ENCODE measurements at regions not wholly inside any gene's neighbourhood (a gene's known extent, or its start where the extent isn't known, plus 50 kb on each side); places are given as distances from the start of the nearest gene placed in this dataset.

DNA sequence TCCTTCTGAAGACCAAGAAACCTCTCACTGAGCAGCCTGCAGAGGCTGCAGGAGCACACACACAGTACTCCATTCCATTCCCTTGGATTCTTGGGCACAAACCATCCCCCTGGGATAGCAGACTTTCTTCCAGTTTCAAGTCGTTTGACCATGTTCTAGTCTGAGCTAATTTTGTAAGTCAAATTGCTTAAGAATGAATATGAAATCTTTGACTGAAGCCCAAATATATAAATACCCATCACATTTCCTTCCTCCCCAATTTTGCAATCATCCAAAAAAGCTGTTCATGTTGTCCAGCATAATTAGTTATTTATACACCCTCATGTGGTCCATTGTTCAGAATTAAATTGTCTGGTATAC lies 231.2 kb upstream of the TPRG1 start:
- DNase-seq (ENCODE audit: insufficient read length, low spot score) (no peak), FAIRE-seq (no peak)
- no peak for TF ChIP-seq POLR2A (IDR thresholded peaks at IDR 0.05; ENCODE audit: low read depth, low read length)

DNA sequence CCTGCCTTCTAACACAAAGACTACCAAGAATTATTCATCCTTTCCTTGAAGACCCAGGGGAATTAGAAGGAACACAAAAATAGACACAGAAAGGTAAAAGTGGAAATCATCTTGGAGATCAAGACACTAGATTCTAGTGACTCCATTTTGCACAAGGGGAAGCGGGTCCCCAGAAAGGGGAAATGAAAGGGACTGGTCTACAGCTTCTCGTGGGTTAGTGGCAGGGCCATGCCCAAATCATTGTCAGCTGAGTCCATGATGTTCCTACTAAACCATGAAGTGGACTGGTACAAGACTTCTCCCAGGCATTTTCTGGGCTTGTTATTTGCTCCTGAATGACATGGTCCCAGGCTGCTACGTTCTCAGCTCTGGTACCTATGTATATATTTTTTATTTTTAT lies 230.7 kb upstream of the TPRG1 start:
- TF ChIP-seq POLR2A (IDR thresholded peaks at IDR 0.05; ENCODE audit: low read depth, low read length): no peak
- FAIRE-seq (no peak), DNase-seq (ENCODE audit: insufficient read length, low spot score) (no peak)

DNA sequence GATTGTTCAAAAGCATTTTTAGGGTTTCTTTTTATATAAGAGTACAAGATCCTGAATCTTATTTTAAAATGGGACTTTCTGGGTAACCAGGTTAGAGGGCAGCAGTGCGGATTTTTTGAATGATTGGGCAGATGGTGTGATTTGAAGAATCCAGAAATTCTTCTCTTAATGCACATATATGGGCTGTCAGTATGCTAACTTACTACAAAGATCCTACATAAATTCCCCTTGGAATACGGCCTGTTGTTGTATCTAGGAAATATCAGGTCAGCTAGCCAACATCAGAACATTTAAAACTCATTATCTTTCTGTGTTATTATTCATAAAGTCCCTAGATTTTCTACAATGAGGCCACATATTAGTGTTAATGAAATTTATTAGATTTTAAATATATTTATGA lies 229.6 kb upstream of the TPRG1 start:
- TF ChIP-seq POLR2A (IDR thresholded peaks at IDR 0.05; ENCODE audit: low read depth, low read length): no peak
- DNase-seq (ENCODE audit: insufficient read length, low spot score): no peak
- FAIRE-seq: no peak

DNA sequence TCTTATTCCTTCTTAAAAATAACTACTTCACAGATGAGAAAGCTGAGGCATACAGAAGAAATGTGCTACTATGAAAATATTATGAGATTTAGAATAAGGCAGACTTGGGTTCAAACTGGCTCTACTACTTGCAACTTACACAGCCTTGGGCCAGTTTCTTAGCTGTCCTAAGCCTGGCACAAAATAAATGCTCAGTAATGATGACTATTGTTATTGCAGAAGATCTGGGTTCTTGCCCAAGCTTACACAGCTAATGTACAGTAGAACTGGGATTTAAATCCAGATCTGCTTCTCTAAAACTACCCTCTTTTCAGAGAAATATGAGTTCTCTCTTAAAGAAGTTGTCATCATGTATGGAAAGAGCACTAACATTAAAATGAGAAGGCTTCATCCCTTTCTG lies 228.2 kb upstream of the TPRG1 start:
- TF ChIP-seq POLR2A (IDR thresholded peaks at IDR 0.05; ENCODE audit: low read depth, low read length): no peak
- FAIRE-seq: no peak
- no peak for DNase-seq (ENCODE audit: insufficient read length, low spot score)

DNA sequence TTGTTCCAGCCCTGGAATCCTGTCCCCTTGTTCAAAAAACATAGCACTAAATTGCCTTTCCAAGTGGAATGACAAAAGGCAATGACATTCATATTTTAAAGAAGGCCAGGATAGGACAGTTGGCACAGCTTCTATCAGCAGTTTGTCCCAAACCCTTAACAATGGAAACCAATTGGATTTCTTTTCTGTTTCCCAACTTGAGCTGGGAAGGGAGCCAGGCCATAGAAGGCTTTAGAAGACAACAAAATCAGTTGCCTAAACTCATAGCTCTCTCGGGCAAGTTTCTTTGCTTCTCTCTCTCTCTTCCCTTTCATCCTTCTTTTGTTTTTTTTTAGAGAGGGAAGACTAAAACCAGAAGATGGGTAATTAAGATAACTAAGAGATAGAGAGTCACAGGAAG lies 227.7 kb upstream of the TPRG1 start:
- TF ChIP-seq POLR2A (IDR thresholded peaks at IDR 0.05; ENCODE audit: low read depth, low read length): no peak
- FAIRE-seq (no peak), DNase-seq (ENCODE audit: insufficient read length, low spot score) (no peak)

DNA sequence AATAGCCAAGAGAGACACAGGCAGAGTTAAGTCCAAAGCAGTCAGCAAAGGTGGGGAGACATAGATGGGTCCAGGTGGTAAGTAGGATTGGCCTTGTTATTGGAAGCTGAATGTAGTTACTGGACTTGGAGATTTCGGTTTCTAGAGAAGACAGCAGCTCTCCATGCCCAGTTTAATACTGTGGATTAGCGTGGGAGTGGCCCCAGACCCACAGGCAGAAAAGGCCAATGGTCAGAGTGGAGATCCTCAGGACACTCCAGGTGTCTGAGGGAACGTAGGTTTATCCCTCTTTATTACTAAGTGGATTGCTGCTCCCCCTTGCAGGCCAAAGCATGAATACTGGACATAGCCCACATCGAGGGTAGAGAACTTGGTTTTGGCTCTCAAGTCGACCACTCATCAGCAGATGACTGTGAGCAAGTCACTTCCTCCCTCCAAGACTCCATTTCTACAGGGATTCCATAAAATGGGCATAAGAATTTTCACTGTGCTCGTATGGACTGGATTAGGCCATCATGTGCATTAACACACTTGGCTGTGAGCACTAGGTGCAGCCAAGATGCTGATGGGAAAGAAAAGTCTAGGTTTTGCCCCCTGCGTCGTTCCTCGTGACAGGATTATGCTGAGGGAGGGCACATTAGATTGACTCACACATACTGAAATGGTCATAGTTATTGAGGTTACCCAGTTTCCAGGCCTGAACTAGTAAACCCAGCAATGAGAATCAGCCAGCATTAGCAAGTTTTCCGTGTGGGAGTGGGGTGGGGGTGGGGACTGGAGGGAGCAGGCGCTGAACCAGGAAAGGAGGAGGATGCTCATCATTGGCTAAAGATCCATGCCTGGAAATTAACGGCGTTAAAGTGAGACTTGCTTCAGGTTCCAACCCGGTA lies 225.2 kb upstream of the TPRG1 start:
- FAIRE-seq (no peak), DNase-seq (ENCODE audit: insufficient read length, low spot score) (no peak)
- TF ChIP-seq POLR2A (IDR thresholded peaks at IDR 0.05; ENCODE audit: low read depth, low read length): no peak

DNA sequence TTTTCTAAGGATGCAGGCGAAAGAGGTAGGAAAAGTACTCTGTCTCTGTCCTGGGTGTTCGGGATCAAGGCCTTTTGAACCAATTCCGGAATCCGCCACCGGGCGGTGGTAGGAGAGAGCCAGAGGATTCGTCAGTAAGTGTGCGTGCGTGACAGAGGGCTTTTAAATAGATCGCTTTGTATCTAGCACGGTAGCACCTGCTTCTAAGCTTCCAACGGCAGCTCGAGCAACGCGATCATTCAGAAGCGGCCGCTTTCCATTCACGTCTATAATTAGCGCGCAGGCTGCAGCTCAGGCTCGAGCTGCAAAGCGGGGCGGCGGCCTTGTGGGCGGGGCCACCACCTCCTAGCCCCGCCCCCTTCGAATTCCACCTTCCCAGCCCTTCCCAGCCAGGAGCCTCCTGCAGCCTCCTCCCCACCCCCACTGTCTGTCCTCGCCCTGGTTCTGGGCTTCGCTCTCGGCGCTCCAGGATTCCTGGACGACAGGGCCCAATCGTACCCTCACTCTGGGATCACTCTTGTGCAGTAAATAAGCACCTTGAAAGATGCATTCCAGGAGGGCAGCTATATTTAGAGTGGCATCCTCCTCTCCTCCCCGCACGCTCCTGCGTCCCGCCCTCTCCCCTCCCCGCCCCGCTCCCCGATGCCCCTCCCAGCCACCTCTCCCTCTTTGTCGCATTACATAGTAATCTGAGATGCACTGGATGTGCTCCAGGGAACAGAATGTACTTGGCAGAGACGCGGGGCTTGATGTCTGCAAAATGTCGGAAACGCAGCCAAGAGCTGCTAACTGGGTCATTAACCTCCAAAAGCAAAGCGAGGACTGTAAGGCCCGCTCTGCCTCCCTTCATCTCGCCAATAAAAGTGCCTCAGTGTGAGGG lies 224.1 kb upstream of the TPRG1 start:
- DNase-seq (ENCODE audit: insufficient read length, low spot score): peak; percentile 89
- peak; percentile 41 for FAIRE-seq
- no peak; the same call in 1 of the 2 replicates for TF ChIP-seq POLR2A (IDR thresholded peaks at IDR 0.05; ENCODE audit: low read depth, low read length)

DNA sequence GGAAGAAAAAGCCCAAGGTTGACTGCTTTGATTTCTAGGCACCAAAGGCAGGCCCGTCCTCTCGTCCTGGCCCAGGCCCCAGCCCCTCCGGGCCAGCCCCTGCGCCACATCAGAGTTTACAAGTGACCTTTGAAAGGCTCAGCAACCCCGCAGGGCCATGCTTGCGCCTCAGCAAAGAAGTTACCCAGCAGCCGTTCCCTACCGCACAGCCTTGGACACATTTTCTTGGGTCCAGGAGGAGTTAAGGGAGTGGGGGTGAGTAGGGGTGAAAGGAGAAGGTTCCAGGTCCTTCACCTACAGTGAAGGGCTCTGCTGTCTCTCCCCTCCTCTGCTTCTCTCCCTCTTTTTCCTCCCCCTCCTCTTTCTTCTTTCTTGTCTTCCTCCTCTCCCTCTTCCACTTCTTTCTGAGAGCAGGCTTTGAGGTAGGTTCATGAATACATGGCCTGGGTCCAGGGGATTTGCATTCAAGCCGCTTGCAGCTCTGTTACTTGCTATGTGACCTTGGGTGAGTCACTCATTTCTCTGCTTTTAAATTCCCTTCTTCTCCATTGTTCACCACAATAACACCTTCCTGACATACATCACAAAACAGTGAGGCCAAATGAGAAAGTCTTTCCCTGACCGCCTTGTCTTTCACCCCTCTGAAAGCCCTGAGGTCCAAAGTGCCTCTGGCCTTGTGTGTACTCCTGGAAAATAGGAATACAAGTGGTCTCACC lies 223.3 kb upstream of the TPRG1 start:
- peak; percentile 44 for DNase-seq (ENCODE audit: insufficient read length, low spot score)
- no peak for TF ChIP-seq POLR2A (IDR thresholded peaks at IDR 0.05; ENCODE audit: low read depth, low read length)
- FAIRE-seq: peak; percentile 86

DNA sequence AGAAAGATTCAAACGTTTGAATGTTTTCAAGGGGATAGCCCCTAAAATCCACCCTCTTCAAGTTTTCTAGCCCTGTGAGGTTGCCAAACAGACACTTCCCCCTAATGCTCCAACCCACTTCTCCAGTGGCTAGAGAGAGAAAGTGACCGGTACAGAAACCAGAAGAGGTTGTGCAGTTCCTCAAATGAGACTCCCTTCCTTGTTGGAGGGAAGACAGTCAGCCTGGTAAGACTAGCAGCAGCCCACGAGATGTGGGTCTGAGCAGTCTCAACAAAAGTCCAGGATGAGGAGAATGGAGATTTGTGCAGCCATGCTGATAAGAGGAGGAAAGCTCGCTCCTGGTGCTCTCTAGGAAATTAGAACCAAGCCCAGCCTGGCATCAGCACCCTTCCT lies 222.8 kb upstream of the TPRG1 start:
- DNase-seq (ENCODE audit: insufficient read length, low spot score): no peak
- FAIRE-seq: no peak
- no peak for TF ChIP-seq POLR2A (IDR thresholded peaks at IDR 0.05; ENCODE audit: low read depth, low read length)

DNA sequence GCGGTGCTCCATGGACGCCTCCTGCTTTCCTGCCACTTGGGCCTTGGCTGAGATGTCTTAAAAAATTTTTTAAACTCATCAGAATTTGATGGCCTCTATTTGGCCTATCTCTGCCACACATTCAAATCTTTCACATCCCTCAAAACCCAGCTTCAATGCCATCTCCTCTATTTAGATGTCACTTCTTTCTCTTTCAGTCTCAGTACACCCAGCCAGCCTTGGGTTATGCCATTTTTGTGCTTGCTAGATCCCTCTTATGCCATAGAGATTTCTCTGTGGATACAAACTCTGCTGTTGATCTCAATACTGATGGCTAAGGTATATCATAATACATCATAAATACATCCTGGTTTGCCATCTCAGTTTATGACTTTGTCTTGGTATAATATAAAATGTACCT lies 222.3 kb upstream of the TPRG1 start:
- DNase-seq (ENCODE audit: insufficient read length, low spot score) (no peak), FAIRE-seq (no peak)
- TF ChIP-seq POLR2A (IDR thresholded peaks at IDR 0.05; ENCODE audit: low read depth, low read length): no peak

DNA sequence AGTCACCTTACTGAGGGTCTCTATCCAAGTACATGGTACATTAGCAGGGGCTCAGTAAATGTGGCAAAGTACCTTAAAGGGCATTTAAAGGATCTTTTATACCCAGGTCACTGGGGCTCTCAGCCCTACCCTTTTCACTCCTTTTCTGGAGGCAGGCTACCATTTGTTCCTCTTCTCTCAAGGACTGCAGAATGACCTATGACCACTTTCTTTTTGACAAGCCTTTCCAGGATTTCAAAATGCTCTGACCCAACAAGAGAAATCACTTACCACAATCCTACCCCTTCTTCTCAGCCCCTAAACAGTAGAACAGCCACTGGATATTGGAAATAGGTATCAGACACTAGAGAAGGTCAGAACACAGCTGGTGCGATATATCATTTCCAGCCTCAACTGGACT lies 221.8 kb upstream of the TPRG1 start:
- DNase-seq (ENCODE audit: insufficient read length, low spot score): no peak
- FAIRE-seq: no peak

DNA sequence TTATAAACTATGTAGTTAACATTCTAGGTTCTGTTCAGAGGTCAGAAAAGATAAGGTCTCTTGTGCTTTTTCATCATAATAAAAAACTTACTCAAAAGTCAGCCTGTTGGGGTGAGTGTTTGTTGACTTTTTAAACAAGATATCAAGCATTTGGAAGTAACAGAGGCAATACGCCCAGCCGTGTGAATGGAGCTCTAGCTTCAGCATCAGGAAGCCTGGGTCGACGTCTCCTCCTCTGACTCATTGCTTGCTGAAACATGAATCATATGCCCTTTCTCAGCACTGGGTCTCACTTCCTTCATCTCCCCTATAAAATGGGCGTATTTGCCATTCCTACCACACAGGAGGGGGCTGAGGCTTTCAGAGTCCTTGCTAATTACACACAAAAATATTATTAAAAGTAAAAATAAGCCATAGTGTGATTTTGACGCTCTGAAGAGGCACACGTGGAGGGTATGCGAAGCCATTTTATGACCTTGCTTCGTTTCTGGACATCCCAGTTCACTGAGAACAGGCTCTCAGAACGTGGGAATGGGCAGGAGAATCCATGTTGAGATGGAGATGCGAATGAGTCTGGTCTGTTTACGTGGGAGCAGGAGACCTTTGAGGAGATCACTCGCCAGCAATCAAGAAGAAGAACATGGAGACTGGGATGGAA lies 220.8 kb upstream of the TPRG1 start:
- FAIRE-seq (peak; percentile 96), DNase-seq (ENCODE audit: insufficient read length, low spot score) (peak; percentile 78)
- TF ChIP-seq POLR2A (IDR thresholded peaks at IDR 0.05; ENCODE audit: low read depth, low read length): no peak

More for the DNA sequence above, 221.8 kb upstream of the TPRG1 start:
- no peak for TF ChIP-seq POLR2A (IDR thresholded peaks at IDR 0.05; ENCODE audit: low read depth, low read length)

DNA sequence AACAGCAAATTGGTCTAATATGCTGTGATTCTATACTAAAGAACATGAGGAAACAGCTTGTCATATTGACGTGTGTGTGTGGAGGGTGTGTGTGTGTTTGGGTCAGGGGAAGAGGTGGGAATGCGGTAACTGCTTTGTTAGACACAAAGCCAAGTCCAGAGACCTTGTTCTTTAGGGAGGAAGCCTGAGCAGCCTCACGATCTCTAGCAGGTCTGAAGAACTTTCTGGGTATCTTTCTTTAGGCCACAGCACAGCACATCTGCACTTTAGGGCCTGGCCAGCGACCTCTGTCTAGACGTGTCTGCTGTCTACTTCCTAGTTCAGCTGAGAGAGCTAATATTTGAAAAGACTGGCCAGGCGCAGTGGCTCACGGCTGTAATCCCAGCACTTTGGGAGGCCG lies 220.0 kb upstream of the TPRG1 start:
- no peak for FAIRE-seq
- TF ChIP-seq POLR2A (IDR thresholded peaks at IDR 0.05; ENCODE audit: low read depth, low read length): no peak
- no peak for DNase-seq (ENCODE audit: insufficient read length, low spot score)

Measured in H54 (cell line).